Activated naive CD8-positive, alpha-beta T cell (primary cell): ENCODE measurements at regions not wholly inside any gene's neighbourhood (a gene's known extent, or its start where the extent isn't known, plus 50 kb on each side); places are given as distances from the start of the nearest gene placed in this dataset.

Experiments used
- H3K27ac Mint-ChIP-seq: one replicate; pipeline ENCODE4 v1.8.0; 2021; ENCODE audit warnings: mixed read lengths
- H3K27me3 Mint-ChIP-seq: one replicate; pipeline ENCODE4 v1.8.0; 2021; ENCODE audit warnings: mixed read lengths
- H3K36me3 Mint-ChIP-seq: one replicate; pipeline ENCODE4 v1.8.0; 2021; ENCODE audit warnings: mixed read lengths
- H3K4me1 Mint-ChIP-seq: one replicate; pipeline ENCODE4 v1.8.0; 2021; ENCODE audit warnings: low read depth, mixed read lengths
- H3K4me3 Mint-ChIP-seq: one replicate; pipeline ENCODE4 v1.8.0; 2021; ENCODE audit warnings: mild to moderate bottlenecking, mixed read lengths
- H3K9me3 Mint-ChIP-seq: one replicate; pipeline ENCODE4 v1.8.0; 2021; ENCODE audit warnings: low read depth, mixed read lengths

DNA sequence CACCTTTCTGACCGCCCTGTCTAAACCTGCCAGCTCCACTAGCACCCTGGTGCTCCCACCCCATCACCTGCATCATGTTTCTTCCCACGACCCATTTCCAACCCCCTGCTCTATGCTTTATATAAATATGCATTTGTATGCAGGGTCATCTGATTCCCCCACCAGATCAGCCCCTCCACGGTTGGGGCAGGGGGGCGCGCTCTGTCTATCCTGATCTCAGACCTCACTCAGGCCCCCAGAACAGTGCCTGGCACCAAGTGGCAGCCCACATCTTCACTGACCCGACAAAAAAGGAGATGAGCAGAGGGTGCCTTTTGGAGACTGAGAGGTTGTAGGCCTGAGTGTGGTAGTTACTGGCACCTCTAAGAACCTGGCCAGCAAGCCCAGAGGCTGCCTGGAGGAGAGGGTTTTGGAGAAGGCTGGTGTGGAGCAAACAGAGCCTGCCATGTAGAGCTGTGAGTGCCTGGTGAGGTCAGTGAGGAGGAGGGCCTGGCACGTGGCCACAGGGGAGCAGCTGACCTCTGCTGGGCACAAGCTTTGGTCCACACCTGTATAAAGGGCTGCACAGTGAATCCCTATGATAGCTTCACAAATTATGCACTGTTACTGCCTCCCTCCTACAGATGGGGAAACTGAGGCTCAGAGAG, 86.3 kb upstream of the RTL6 start:
- Mint-ChIP-seq H3K4me1 (peaks cover 2% of the 10 kb centered on the region), H3K9me3 (peaks cover 3% of the 10 kb centered on the region), H3K36me3 (no peaks in the 10 kb centered on the region), H3K4me3 (no peak overlapping the region), H3K27me3 (peaks cover 6% of the 10 kb centered on the region), H3K27ac (no peak overlapping the region)

DNA sequence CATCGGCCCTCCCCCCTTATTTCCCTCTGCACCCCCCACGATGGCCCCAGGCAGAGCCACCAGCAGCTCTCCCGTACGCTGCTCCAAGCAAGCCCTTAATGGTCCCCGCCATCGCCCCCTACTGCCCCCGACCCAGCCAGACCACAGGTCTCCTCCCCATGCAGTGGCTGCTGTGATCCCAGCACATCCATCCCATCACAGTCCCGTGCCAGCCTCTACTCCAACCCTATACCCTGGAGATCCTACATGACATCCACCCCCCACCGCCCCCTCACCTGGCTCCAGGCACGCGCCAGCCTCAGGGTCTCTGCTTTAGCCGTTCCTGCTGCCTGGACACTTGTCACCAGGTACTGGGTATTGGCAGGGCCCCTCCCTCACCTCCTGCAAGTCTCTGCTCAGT, 85.8 kb upstream of the RTL6 start:
- Mint-ChIP-seq H3K27ac (no peak overlapping the region), H3K36me3 (no peaks in the 10 kb centered on the region), H3K27me3 (peaks cover 6% of the 10 kb centered on the region), H3K4me3 (no peak overlapping the region), H3K4me1 (peaks cover 2% of the 10 kb centered on the region), H3K9me3 (no peaks in the 10 kb centered on the region)

GRCh38 chr22:44583061-44583760, 85.2 kb upstream of the RTL6 start:
- Mint-ChIP-seq H3K4me1 (peaks cover 2% of the 10 kb centered on the region), H3K27ac (no peak overlapping the region), H3K36me3 (no peaks in the 10 kb centered on the region), H3K27me3 (peaks cover 6% of the 10 kb centered on the region), H3K9me3 (no peaks in the 10 kb centered on the region), H3K4me3 (no peak overlapping the region)

DNA sequence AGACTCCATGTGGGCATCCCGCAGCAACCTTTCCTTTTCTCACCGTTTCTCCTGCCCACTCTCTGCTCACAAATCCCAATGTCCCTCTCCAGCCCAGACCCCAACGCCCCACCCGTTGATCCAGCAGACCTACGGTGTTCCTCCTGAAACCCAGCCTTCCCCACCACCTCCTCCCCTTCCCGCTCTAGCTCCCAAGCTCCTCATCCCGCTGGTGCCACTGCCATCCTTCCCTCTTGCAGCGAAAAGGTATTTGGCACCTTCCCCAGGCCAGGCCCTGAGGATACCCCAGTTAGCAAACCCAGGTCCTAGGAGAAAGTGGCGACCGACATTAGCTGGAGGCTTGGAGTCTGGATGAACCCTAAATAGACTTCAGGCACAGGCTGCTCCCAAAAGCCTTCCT, 84.0 kb upstream of the RTL6 start:
- H3K36me3 Mint-ChIP-seq: no peaks in the 10 kb centered on the region
- peaks cover 2% of the 10 kb centered on the region for H3K4me1 Mint-ChIP-seq
- no peaks in the 10 kb centered on the region for H3K9me3 Mint-ChIP-seq
- peaks cover 2% of the 10 kb centered on the region for H3K27me3 Mint-ChIP-seq
- H3K4me3 Mint-ChIP-seq: no peak overlapping the region
- no peak overlapping the region for H3K27ac Mint-ChIP-seq

DNA sequence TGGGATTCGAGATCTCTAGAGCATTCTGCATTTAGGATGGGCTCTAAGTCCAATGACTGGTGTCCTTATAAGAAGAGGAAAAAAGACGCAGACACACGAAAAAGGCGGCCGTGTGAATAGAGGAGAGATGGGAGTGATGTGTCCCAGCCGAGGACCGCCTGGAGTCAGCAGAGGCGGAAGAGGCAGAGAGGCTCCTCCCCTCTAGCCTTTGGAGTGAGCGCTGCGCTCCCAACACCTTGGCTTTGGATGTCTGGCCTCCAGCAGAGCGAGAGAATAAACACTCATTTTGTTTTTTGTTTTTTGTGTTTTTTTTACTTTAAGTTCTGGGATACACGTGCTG, 83.0 kb upstream of the RTL6 start:
- no peaks in the 10 kb centered on the region for H3K27me3 Mint-ChIP-seq
- no peaks in the 10 kb centered on the region for H3K9me3 Mint-ChIP-seq
- no peaks in the 10 kb centered on the region for H3K4me1 Mint-ChIP-seq
- H3K27ac Mint-ChIP-seq: no peak overlapping the region
- no peaks in the 10 kb centered on the region for H3K36me3 Mint-ChIP-seq
- H3K4me3 Mint-ChIP-seq: no peak overlapping the region

GRCh38 chr22:44580176-44581095, 82.4 kb upstream of the RTL6 start:
- no peaks in the 10 kb centered on the region for H3K27me3 Mint-ChIP-seq
- no peak overlapping the region for H3K4me3 Mint-ChIP-seq
- H3K36me3 Mint-ChIP-seq: no peaks in the 10 kb centered on the region
- no peaks in the 10 kb centered on the region for H3K4me1 Mint-ChIP-seq
- no peak overlapping the region for H3K27ac Mint-ChIP-seq
- H3K9me3 Mint-ChIP-seq: no peaks in the 10 kb centered on the region

DNA sequence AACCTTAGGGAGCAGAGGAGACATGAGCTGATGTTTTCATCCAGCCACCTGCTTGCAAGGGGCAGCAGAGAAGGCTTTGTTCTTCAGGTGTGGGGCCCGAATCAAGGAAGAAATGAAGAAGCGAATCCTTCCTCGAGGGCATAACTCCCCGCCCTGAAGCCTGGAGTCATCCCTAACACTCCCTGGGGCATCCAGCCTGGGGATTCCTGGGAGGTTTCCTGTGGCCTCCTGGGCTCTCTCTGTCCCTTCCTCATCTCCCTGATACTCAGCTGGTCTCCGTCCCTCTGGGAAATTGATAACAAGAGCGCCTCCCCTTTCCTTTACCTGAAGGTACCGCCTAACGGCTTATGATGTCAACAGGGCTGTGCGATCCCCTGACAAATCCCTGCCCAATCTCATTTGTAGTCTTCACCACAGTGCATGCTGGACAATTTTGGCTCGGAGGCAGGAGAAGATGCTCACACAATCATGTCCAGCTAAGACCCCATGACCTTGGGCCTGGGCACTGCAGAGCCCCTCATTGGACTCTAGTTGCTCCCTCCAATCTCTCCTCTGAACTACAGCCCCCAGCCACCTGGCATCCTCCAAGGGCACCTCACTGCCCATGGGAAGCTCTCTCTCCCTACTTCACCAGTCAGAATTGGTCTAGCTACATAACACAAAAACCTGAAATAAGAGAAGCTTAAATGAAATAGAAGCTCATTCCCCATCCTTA, 80.6 kb upstream of the RTL6 start:
- Mint-ChIP-seq H3K9me3 (no peaks in the 10 kb centered on the region), H3K4me3 (no peak overlapping the region), H3K27ac (no peak overlapping the region), H3K36me3 (no peaks in the 10 kb centered on the region), H3K4me1 (no peaks in the 10 kb centered on the region), H3K27me3 (no peaks in the 10 kb centered on the region)

GRCh38 chr22:44578110-44578457, 80.1 kb upstream of the RTL6 start:
- Mint-ChIP-seq H3K36me3 (no peaks in the 10 kb centered on the region), H3K27me3 (no peaks in the 10 kb centered on the region), H3K4me3 (no peak overlapping the region), H3K27ac (no peak overlapping the region), H3K4me1 (no peaks in the 10 kb centered on the region), H3K9me3 (no peaks in the 10 kb centered on the region)

DNA sequence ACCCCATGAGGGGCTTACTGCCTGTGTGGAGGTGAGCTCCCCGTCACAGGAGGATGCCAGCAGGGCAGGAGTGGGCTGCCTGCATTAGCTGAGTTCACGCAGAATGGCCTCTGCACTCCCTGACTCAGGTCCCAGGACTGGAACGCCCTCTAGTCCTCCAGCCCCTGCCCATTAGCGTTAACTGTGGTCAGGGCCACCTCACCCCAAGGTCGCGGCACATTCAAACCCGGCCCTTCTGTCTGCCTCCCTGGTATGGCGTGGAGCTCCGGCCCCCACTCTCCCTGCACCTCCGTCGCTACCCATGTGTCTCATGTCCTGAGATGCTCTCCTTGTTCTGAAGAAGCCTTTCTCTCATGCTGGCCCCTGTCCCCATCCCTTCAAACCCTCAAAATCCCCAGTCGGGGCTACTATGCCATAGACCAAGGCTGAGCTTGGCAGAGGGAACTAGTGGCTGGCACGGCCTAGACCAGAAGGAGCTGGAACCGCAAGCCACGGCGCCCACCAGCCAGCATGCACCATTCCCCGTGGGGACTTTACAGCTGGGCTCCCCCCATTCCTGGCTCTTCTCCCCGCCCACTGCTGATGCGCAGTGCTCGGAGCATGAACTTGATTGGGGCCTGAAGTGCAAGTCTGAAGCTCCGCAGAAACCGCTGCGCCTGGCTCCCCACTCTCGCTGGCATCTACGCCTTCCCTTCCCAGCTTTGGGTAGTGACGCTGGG, 79.5 kb upstream of the RTL6 start:
- Mint-ChIP-seq H3K36me3 (no peaks in the 10 kb centered on the region), H3K27ac (no peak overlapping the region), H3K4me1 (no peaks in the 10 kb centered on the region), H3K27me3 (no peaks in the 10 kb centered on the region), H3K4me3 (no peak overlapping the region), H3K9me3 (no peaks in the 10 kb centered on the region)

DNA sequence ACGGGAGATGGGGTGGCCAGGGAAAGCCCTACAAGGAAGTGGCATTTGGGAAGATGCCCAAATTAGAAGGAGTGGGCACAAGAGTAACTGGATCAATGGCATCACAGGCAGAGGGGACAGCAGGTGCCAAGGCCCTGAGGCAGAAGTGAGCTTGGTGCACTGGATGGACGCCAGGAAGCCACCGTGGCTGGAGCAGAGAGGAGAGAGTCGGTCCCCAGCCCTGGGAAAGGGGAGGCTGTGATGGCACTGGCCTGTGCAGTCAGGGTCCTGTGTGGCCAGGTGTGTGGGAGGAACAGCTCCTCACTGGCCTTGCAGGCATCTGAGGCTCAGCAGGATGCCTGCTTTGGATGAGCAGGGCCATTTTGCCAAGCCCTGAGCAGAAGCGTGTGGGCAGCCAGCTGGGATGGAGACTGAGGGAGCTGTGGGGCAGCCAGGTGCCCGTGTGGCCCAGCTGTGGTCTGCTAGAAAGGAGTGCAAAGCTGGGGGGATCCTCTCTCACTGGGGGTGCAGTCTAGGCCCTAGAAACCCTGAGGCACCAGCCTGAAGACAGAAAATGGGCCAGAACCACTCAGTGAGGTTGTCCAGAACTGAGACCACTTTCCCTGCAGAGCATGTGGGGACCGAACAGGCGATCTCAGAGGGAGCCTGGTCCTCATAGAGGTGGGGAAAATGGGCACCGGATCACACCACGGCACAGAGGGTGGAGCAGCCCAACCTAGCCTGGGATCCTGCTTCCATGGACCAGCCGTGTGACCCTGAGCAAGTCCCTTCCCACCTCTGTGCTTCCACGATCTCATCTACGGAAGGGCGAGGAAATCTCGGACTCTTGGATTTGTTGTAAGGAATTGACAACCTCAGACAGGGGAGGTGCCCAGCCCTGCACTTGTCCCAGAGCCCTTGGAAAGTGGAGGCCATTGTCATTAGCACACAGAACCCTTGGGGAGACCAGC, 78.6 kb upstream of the RTL6 start:
- Mint-ChIP-seq H3K4me3 (no peak overlapping the region), H3K36me3 (no peaks in the 10 kb centered on the region), H3K4me1 (no peaks in the 10 kb centered on the region), H3K9me3 (no peaks in the 10 kb centered on the region), H3K27ac (no peak overlapping the region), H3K27me3 (no peaks in the 10 kb centered on the region)

- Mint-ChIP-seq H3K27ac (no peak overlapping the region), H3K4me1 (no peaks in the 10 kb centered on the region), H3K27me3 (no peaks in the 10 kb centered on the region), H3K9me3 (no peaks in the 10 kb centered on the region), H3K4me3 (no peak overlapping the region), H3K36me3 (no peaks in the 10 kb centered on the region)
Measured at GRCh38 chr22:44575381-44576268, 77.6 kb upstream of the RTL6 start.

DNA sequence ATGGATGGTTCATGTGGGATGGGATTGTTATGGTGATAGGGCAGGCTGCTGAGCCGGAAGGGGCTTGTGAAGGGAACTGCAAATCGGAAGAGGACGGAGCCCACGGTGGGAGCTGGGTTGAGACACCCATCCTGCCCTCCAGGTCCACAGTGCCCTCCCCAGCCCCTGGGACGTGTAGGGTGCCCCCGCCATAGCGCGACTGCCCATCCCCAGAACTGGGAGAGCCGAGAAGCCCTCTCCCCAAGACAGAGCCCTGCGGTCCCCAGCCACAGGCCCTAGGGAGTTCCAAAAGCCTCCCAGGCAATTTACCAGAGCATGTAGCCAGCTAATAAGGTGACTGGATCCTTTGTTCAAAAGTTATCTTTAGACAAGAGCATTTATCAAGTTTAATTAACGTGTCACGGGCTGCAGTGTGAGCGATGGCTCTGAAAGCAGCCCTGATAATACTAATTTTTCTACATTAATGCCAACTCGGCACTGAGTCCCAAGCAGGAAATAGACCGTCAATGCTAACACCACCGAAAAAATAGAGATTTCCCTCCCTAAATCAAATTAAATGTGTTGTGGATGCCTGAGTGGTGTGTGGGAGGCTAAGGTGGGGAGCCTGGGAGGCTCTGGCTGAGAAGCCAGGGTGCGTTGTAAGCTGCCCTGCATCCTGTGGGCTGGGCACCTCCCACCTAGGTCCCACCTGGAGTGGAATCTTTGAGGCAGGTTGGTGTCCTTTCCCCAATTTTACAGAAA, 76.8 kb upstream of the RTL6 start:
- H3K9me3 Mint-ChIP-seq: no peaks in the 10 kb centered on the region
- no peaks in the 10 kb centered on the region for H3K27me3 Mint-ChIP-seq
- no peak overlapping the region for H3K4me3 Mint-ChIP-seq
- H3K36me3 Mint-ChIP-seq: no peaks in the 10 kb centered on the region
- H3K27ac Mint-ChIP-seq: no peak overlapping the region
- H3K4me1 Mint-ChIP-seq: no peaks in the 10 kb centered on the region
